WERI-Rb-1 (cell line): ENCODE measurements at regions not wholly inside any gene's neighbourhood (a gene's known extent, or its start where the extent isn't known, plus 50 kb on each side); places are given as distances from the start of the nearest gene placed in this dataset.
"Not testable (repeated sequence)": the region's sequence is repeated elsewhere in the genome, so short reads cannot be mapped to it uniquely, and the experiment has no call there.

Experiments
- DNase-seq: peaks from one replicate; pipeline ENCODE4 v3.0.0-alpha.2; 2020
- H3K27ac ChIP-seq: fragments of 250-450 bp; sonication (Bioruptor Pico); 2 replicates; pipeline ENCODE4 v1.5.1; 2020; ENCODE audit warnings: mild to moderate bottlenecking, moderate library complexity
- H3K27me3 ChIP-seq: fragments of 250-450 bp; sonication (Bioruptor Pico); 2 replicates; pipeline ENCODE4 v1.5.1; 2021; ENCODE audit warnings: mild to moderate bottlenecking, low read depth, moderate library complexity; ENCODE audit not compliant: insufficient read depth, severe bottlenecking
- H3K36me3 ChIP-seq: fragments of 250-450 bp; sonication (Bioruptor Pico); 2 replicates; pipeline ENCODE4 v1.5.1; 2020; ENCODE audit warnings: mild to moderate bottlenecking, moderate library complexity
- H3K4me3 ChIP-seq: 2 replicates; pipeline ENCODE4 v1.5.1; 2011; ENCODE audit warnings: low read depth, mild to moderate bottlenecking, control low read depth, low read length
- H3K9me3 ChIP-seq: fragments of 250-450 bp; sonication (Bioruptor Pico); 2 replicates; pipeline ENCODE4 v1.5.1; 2021; ENCODE audit warnings: mild to moderate bottlenecking, moderate library complexity; ENCODE audit not compliant: severe bottlenecking
- TF ChIP-seq, protein P1 (sequence below): IDR thresholded peaks from 2 replicates; pipeline ENCODE4 v1.5.1; 2011; ENCODE audit warnings: low read depth, mild to moderate bottlenecking, control low read depth, inconsistent platforms, low read length

DNA sequence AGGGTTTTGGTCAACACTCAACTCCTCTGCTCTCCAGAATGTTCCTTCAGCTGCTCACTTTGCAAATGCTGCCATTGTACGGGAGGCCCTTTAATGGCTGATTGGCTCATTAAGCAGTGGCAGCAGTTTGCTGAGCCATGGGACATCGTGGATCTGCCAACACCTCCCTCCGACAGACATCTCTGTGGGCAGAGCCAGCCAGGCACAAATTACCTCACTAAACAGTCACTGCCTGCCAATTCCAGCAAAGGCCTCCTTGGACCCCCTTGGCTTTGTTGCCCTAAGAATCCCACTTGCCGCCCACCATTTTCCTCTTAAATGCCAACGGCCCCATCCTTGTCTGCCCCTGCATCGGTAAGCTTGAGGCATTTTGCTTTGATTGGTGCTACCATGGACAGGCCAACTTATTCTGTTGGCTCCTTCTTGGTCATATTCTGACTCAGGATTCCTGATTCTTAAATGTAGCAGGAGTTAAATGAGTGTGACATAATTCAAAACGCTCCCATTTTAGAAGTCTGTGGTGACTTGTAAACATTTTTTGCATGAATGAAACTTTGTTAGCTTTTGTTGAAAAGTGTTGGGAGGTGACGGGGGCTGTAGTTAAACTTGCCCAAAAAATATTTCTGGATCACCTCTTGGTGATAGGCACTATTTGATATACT lies 57.5 kb upstream of the LMO2 start:
- H3K9me3 ChIP-seq, result no peaks in the 10 kb centered on the region
- TF ChIP-seq, protein P1, sequence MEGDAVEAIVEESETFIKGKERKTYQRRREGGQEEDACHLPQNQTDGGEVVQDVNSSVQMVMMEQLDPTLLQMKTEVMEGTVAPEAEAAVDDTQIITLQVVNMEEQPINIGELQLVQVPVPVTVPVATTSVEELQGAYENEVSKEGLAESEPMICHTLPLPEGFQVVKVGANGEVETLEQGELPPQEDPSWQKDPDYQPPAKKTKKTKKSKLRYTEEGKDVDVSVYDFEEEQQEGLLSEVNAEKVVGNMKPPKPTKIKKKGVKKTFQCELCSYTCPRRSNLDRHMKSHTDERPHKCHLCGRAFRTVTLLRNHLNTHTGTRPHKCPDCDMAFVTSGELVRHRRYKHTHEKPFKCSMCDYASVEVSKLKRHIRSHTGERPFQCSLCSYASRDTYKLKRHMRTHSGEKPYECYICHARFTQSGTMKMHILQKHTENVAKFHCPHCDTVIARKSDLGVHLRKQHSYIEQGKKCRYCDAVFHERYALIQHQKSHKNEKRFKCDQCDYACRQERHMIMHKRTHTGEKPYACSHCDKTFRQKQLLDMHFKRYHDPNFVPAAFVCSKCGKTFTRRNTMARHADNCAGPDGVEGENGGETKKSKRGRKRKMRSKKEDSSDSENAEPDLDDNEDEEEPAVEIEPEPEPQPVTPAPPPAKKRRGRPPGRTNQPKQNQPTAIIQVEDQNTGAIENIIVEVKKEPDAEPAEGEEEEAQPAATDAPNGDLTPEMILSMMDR, result no peak
- no peak for DNase-seq
- no peaks in the 10 kb centered on the region for H3K27me3 ChIP-seq
- H3K27ac ChIP-seq, result no peak overlapping the region
- H3K4me3 ChIP-seq, result no peak overlapping the region
- no peaks in the 10 kb centered on the region for H3K36me3 ChIP-seq

DNA sequence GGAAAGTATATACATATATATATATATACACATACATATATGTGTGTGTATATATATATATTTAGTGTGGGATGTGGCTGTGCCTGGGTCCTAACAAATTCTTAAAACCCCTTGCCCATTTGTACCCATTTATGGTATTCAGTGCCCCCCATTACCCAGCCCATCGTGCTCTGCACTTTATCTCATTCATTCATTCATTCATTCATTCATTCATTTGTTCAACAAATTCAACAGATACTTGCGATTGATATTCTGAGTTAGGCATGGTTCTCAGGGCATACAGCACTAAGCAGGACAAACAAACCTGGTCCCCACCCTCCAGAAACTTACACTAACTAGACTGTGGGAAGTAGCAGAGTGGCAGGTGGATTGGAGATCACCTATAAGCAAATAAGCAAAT lies 56.6 kb upstream of the LMO2 start:
- Histone ChIP-seq H3K27me3 (no peaks in the 10 kb centered on the region), H3K4me3 (no peak overlapping the region), H3K36me3 (no peaks in the 10 kb centered on the region), H3K27ac (no peak overlapping the region), H3K9me3 (no peaks in the 10 kb centered on the region)
- TF ChIP-seq, protein P1, result no peak
- no peak for DNase-seq

DNA sequence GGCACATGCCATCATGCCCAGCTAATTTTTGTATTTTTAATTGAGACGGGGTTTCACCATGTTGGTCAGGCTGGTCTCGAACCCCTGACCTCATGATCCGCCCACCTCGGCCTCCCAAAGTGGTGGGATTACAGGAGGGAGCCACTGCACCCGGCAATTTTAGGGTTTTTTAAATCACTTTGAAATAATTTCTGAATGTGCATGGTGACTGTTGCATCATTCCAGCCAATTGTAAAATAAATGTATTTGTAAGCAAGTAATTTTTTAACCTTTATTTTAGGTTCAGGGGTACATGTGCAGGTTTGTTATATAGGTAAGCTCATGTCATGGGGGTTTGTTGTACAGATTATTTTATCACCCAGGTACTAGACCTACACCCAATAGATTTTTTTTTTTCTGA lies 56.0 kb upstream of the LMO2 start:
- DNase-seq, H3K27me3 ChIP-seq, H3K9me3 ChIP-seq, H3K36me3 ChIP-seq, H3K27ac ChIP-seq, H3K4me3 ChIP-seq: not testable (repeated sequence)

DNA sequence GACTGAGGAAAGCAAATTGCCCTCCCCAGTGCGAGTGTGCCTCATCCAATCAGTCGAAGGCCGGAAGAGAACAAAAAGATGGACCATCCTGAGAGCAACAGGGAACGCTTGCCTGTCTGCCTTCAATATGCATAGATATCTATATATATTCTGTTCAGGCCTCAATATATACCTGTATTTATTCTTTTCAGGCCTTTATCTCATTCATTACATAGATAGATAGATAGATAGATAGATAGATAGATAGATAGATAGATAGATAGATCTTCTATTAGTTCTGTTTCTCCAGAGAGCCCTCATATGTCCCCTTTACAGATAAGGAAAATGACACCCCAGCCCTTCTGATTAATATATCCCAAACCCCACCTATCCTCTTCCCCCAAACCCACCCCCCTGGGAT lies 55.1 kb upstream of the LMO2 start:
- H3K36me3 ChIP-seq, result no peaks in the 10 kb centered on the region
- H3K9me3 ChIP-seq, result no peaks in the 10 kb centered on the region
- no peaks in the 10 kb centered on the region for H3K27me3 ChIP-seq
- TF ChIP-seq, protein P1, result no peak
- H3K4me3 ChIP-seq, result no peak overlapping the region
- H3K27ac ChIP-seq, result no peak overlapping the region
- DNase-seq, result no peak

DNA sequence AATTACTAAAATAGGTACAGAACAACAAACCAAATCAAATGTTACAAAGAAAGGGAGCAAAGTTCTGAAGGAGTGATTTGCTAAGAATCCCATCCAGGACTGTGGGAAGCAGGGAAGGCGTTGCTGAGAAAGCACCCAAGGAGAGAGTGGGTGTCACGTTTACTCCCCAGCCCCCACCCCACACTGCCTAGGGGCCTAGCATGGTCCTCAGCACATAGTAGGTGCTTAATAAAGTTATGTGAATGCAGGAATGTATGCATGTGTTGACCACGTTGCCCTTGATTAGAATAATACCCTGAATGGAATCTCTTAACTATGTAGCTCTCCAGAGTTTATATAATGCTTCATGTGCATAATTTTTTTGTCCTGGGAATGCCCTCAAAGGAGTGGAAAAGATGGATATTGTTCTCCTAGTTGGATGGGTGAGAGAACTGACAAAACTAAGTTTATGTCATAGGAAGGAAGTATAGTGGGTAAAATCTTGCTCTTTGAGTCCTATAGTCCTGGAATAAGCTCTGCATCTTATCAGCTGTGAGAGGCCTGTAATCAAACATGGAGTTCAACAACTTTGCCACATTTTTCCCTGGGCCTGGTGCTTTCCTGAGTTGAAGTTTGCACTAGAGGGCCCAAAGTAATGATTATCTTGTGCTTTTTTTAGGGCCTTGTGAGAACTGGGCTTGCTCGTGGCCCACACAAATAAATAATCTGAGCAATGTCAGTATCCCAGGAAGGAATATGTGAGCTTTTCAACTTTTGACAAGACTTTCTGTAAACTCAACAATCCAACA lies 53.8 kb upstream of the LMO2 start:
- H3K9me3 ChIP-seq, result no peaks in the 10 kb centered on the region
- no peak overlapping the region for H3K4me3 ChIP-seq
- DNase-seq, result no peak
- H3K27me3 ChIP-seq, result no peaks in the 10 kb centered on the region
- H3K36me3 ChIP-seq, result no peaks in the 10 kb centered on the region
- TF ChIP-seq, protein P1, result no peak
- H3K27ac ChIP-seq, result no peak overlapping the region

DNA sequence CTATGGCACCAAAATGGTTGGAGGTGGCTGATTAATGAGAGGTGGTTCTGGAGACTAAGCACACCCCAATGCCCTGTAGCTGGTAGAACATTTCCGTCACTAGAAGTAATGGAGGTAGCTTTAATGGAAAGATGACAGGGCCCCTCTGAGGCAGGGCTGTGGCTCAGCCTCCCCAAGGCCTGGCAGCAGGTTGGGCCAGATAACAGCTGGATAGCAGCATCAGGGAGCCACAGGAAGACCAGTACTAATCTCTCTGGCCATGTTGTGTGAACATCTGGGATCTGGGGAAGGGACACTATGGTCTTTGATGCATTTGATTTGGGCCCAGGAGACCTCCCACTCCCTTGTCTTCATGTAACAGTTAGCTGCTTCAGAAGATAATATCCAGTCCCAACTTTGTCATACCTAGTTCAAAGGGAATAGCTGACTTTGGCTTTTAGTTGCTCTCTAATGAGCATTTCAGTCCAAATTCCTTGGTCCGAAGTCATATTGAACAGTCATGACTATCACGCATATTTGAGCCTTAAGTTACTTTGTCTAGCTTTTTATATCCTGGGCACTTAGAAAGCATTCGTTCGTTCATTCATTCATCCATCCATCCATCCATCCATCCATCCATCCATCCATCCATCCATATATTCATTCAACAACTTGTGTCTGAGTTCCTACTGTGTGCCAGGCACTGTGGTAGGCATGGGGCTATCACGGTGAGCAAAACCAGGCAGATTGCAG lies 53.0 kb upstream of the LMO2 start:
- no peaks in the 10 kb centered on the region for H3K9me3 ChIP-seq
- H3K27ac ChIP-seq, result no peak overlapping the region
- no peaks in the 10 kb centered on the region for H3K36me3 ChIP-seq
- no peak for DNase-seq
- H3K27me3 ChIP-seq, result no peaks in the 10 kb centered on the region
- TF ChIP-seq, protein P1, result no peak
- no peak overlapping the region for H3K4me3 ChIP-seq
